Thyroid gland (tissue), 4 donors: ENCODE measurements at regions not wholly inside any gene's neighbourhood (a gene's known extent, or its start where the extent isn't known, plus 50 kb on each side); places are given as distances from the start of the nearest gene placed in this dataset.

Experiments
- CTCF ChIP-seq, 6 experiments: fragments of 200-600 bp in 3 of 6; fragments of 450-650 bp in 3 of 6; sonication (generic) in 3 of 6; IDR thresholded peaks; one replicate each; pipeline ENCODE4 v1.5.1; 2016 to 2019; ENCODE audit warnings: antibody characterized with exemption in 6 of 6, mild to moderate bottlenecking in 2 of 6, inconsistent platforms in 1 of 6, moderate library complexity in 1 of 6
- POLR2A ChIP-seq, 2 donors: fragments of 450-650 bp; IDR thresholded peaks; one replicate each; pipeline ENCODE4 v1.6.1; 2017; ENCODE audit warnings: antibody characterized with exemption in 2 of 2, mild to moderate bottlenecking in 2 of 2, moderate library complexity in 1 of 2

- TF ChIP-seq CTCF (IDR thresholded peaks at IDR 0.05): no peak
- no peak for TF ChIP-seq POLR2A (IDR thresholded peaks at IDR 0.05)
These were observed 798.8 kb downstream of the CDH18 start for GRCh38 chr5:19189176-19189575.
